Breast epithelium (tissue), 3 donors: ENCODE measurements at regions not wholly inside any gene's neighbourhood (a gene's known extent, or its start where the extent isn't known, plus 50 kb on each side); places are given as distances from the start of the nearest gene placed in this dataset.

ENCODE experiments used
- POLR2A ChIP-seq: fragments of 450-650 bp; IDR thresholded peaks from one replicate; pipeline ENCODE4 v1.6.1; 2016; ENCODE audit warnings: antibody characterized with exemption, mild to moderate bottlenecking, moderate library complexity
- POLR2AphosphoS5 ChIP-seq, 3 donors: sonication (generic); formaldehyde crosslinking; IDR thresholded peaks; one replicate each; pipeline ENCODE4 v1.6.1; 2017; ENCODE audit warnings: antibody characterized with exemption in 3 of 3
- TF ChIP-seq, protein P1 (sequence below), 3 donors: fragments of 450-650 bp; IDR thresholded peaks; one replicate each; pipeline ENCODE4 v1.5.1; 2016 to 2017; ENCODE audit warnings: antibody characterized with exemption in 3 of 3, mild to moderate bottlenecking in 3 of 3, moderate library complexity in 3 of 3

DNA sequence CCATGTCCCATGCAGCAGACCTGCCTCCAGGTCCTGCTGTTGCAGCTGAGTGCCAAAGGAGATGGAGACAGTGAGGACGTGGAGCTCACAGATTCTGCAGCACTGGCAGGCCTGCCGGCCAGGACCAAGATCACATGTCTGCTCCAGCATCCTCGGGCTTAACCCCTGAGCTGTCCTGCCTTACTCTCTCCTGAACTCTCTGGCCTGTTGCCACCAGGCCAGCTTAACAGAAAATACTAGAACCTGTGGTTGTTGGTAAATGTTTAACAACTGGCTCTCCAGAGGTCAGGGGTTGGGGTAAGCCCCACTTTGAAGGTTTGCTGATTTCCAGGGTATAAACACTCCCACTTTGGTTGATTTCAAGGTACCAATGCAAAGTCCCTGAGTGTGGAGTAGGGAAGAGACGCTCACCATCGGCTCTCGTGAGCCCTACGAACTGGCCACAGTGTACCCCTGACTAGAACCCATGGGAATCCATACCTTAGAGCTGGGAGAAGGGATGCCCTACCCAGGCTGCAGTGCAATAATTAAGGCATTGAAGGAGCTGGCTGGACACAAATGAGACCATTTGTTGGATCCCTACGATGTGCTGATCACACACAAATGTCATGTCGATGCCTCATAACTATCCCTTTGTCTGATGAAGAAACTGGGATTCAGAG lies 147.9 kb downstream of the OR4M2 start:
- TF ChIP-seq POLR2A (no peak), POLR2AphosphoS5 (IDR thresholded peaks at IDR 0.05) (no peak)
- TF ChIP-seq, protein P1, sequence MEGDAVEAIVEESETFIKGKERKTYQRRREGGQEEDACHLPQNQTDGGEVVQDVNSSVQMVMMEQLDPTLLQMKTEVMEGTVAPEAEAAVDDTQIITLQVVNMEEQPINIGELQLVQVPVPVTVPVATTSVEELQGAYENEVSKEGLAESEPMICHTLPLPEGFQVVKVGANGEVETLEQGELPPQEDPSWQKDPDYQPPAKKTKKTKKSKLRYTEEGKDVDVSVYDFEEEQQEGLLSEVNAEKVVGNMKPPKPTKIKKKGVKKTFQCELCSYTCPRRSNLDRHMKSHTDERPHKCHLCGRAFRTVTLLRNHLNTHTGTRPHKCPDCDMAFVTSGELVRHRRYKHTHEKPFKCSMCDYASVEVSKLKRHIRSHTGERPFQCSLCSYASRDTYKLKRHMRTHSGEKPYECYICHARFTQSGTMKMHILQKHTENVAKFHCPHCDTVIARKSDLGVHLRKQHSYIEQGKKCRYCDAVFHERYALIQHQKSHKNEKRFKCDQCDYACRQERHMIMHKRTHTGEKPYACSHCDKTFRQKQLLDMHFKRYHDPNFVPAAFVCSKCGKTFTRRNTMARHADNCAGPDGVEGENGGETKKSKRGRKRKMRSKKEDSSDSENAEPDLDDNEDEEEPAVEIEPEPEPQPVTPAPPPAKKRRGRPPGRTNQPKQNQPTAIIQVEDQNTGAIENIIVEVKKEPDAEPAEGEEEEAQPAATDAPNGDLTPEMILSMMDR (IDR thresholded peaks at IDR 0.05): no peak
